HEK293 (cell line): ENCODE measurements at regions not wholly inside any gene's neighbourhood (a gene's known extent, or its start where the extent isn't known, plus 50 kb on each side); places are given as distances from the start of the nearest gene placed in this dataset.

Source experiments
- CTCF ChIA-PET: fragments of 350-600 bp; formaldehyde crosslinking; extraction: SDS; loops from one replicate; lab custom pipeline; 2021; ENCODE audit warnings: antibody characterized with exemption; lab: Yijun Ruan, JAX
- POLR2A ChIA-PET: fragments of 300-600 bp; formaldehyde crosslinking; extraction: SDS; loops from one replicate; lab custom pipeline; 2020; ENCODE audit warnings: antibody characterized with exemption, inconsistent platforms; lab: Yijun Ruan, JAX
- H3K27ac ChIP-seq: fragments of 200-500 bp; sonication (Bioruptor generic); 2 replicates; pipeline ENCODE4 v1.5.1; 2014; ENCODE audit warnings: low read depth, low read length, control low read depth, inconsistent platforms; ENCODE audit errors: extremely low read depth
- H3K36me3 ChIP-seq, 2 experiments: fragments of 200-500 bp in 1 of 2; sonication (Bioruptor generic) in 1 of 2; 1 replicate in 1 of 2; 2 replicates in 1 of 2; pipeline ENCODE4 v1.5.1; 2014 to 2017; ENCODE audit warnings: inconsistent platforms in 2 of 2, low read length in 2 of 2; ENCODE audit not compliant: control insufficient read depth in 2 of 2, insufficient read depth in 1 of 2
- H3K4me1 ChIP-seq: fragments of 200-500 bp; sonication (Bioruptor generic); 2 replicates; pipeline ENCODE4 v1.5.1; 2014; ENCODE audit warnings: mild to moderate bottlenecking, low read length, inconsistent platforms; ENCODE audit not compliant: control insufficient read depth, insufficient read depth
- H3K4me3 ChIP-seq: 2 replicates; pipeline ENCODE4 v1.5.1; 2011; ENCODE audit warnings: low read depth, mild to moderate bottlenecking, control low read depth, low read length, moderate library complexity
- H3K9me3 ChIP-seq: fragments of 200-500 bp; sonication (Bioruptor generic); 2 replicates; pipeline ENCODE4 v1.5.1; 2014; ENCODE audit warnings: low read depth, low read length, inconsistent platforms; ENCODE audit not compliant: control insufficient read depth, insufficient read depth
- HOXC10 ChIP-seq: sonication (generic); formaldehyde crosslinking; IDR thresholded peaks from 2 replicates; pipeline ENCODE4 v1.8.1; 2023; ENCODE audit warnings: mild to moderate bottlenecking, missing genetic modification reagents
- HOXD13 ChIP-seq: sonication (generic); formaldehyde crosslinking; IDR thresholded peaks from 2 replicates; pipeline ENCODE4 v1.8.0; 2022; ENCODE audit warnings: missing genetic modification reagents, borderline replicate concordance
- KLF16 ChIP-seq: fragments of 450-650 bp; formaldehyde crosslinking; IDR thresholded peaks from 2 replicates; pipeline ENCODE4 v1.5.1; 2017; ENCODE audit warnings: missing biosample characterization, missing genetic modification characterization
- SP3 ChIP-seq: fragments of 450-650 bp; formaldehyde crosslinking; IDR thresholded peaks from 2 replicates; pipeline ENCODE4 v1.5.1; 2016; ENCODE audit warnings: missing biosample characterization, missing genetic modification characterization
- TSHZ1 ChIP-seq: fragments of 450-650 bp; formaldehyde crosslinking; IDR thresholded peaks from 2 replicates; pipeline ENCODE4 v1.5.1; 2016; ENCODE audit warnings: missing biosample characterization, missing genetic modification characterization, borderline replicate concordance
- YY1 ChIP-seq: fragments of 450-650 bp; formaldehyde crosslinking; IDR thresholded peaks from 2 replicates; pipeline ENCODE4 v1.5.1; 2018; ENCODE audit warnings: missing biosample characterization, missing genetic modification characterization
- ZBTB48 ChIP-seq: fragments of 450-650 bp; formaldehyde crosslinking; IDR thresholded peaks from 2 replicates; pipeline ENCODE4 v1.5.1; 2016; ENCODE audit warnings: missing biosample characterization, missing genetic modification characterization
- ZFHX2 ChIP-seq: fragments of 450-650 bp; formaldehyde crosslinking; conservative IDR thresholded peaks from 2 replicates; pipeline ENCODE4 v1.5.1; 2016; ENCODE audit warnings: missing biosample characterization, missing genetic modification characterization
- ZFP3 ChIP-seq: fragments of 450-650 bp; formaldehyde crosslinking; IDR thresholded peaks from 2 replicates; pipeline ENCODE4 v1.5.1; 2016; ENCODE audit warnings: low read depth, missing biosample characterization, missing genetic modification characterization
- ZFP41 ChIP-seq: fragments of 450-650 bp; formaldehyde crosslinking; IDR thresholded peaks from 2 replicates; pipeline ENCODE4 v1.5.1; 2016; ENCODE audit warnings: missing biosample characterization, missing genetic modification characterization, borderline replicate concordance
- ZNF132 ChIP-seq: fragments of 450-650 bp; formaldehyde crosslinking; IDR thresholded peaks from 2 replicates; pipeline ENCODE4 v1.5.1; 2017; ENCODE audit warnings: missing biosample characterization, missing genetic modification characterization, borderline replicate concordance
- ZNF157 ChIP-seq: fragments of 450-650 bp; formaldehyde crosslinking; IDR thresholded peaks from 2 replicates; pipeline ENCODE4 v1.5.1; 2016; ENCODE audit warnings: missing biosample characterization, missing genetic modification characterization
- ZNF175 ChIP-seq: fragments of 450-650 bp; formaldehyde crosslinking; IDR thresholded peaks from 2 replicates; pipeline ENCODE4 v1.5.1; 2016; ENCODE audit warnings: missing biosample characterization, missing genetic modification characterization
- ZNF184 ChIP-seq: fragments of 450-650 bp; IDR thresholded peaks from 2 replicates; pipeline ENCODE4 v1.5.1; 2018; ENCODE audit warnings: missing biosample characterization, mild to moderate bottlenecking, missing genetic modification characterization
- ZNF211 ChIP-seq: fragments of 450-650 bp; formaldehyde crosslinking; IDR thresholded peaks from 2 replicates; pipeline ENCODE4 v1.5.1; 2016; ENCODE audit warnings: low read depth, missing biosample characterization, missing genetic modification characterization
- ZNF248 ChIP-seq: fragments of 450-650 bp; formaldehyde crosslinking; IDR thresholded peaks from 2 replicates; pipeline ENCODE4 v1.5.1; 2017; ENCODE audit warnings: missing biosample characterization, missing genetic modification characterization
- ZNF26 ChIP-seq: fragments of 450-650 bp; formaldehyde crosslinking; IDR thresholded peaks from 2 replicates; pipeline ENCODE4 v1.5.1; 2016; ENCODE audit warnings: missing biosample characterization, missing genetic modification characterization
- ZNF341 ChIP-seq: fragments of 450-650 bp; formaldehyde crosslinking; IDR thresholded peaks from 2 replicates; pipeline ENCODE4; 2016; ENCODE audit warnings: low read depth, missing biosample characterization, missing genetic modification characterization
- ZNF580 ChIP-seq: fragments of 450-650 bp; formaldehyde crosslinking; IDR thresholded peaks from 2 replicates; pipeline ENCODE4 v1.5.1; 2016; ENCODE audit warnings: missing biosample characterization, missing genetic modification characterization
- ZNF610 ChIP-seq: fragments of 450-650 bp; formaldehyde crosslinking; IDR thresholded peaks from 2 replicates; pipeline ENCODE4 v1.5.1; 2016; ENCODE audit warnings: missing biosample characterization, missing genetic modification characterization, borderline replicate concordance
- ZNF626 ChIP-seq: fragments of 450-650 bp; sonication (Bioruptor Pico); formaldehyde crosslinking; IDR thresholded peaks from 2 replicates; pipeline ENCODE4 v1.5.1; 2018; ENCODE audit warnings: missing biosample characterization, missing genetic modification characterization, inconsistent platforms
- ZNF664 ChIP-seq: fragments of 450-650 bp; formaldehyde crosslinking; IDR thresholded peaks from 2 replicates; pipeline ENCODE4 v1.5.1; 2016; ENCODE audit warnings: missing biosample characterization, missing genetic modification characterization
- ZNF776 ChIP-seq: fragments of 450-650 bp; formaldehyde crosslinking; IDR thresholded peaks from 2 replicates; pipeline ENCODE4 v1.5.0; 2017; ENCODE audit warnings: missing biosample characterization, missing genetic modification characterization, borderline replicate concordance
- ZNF791 ChIP-seq: fragments of 450-650 bp; formaldehyde crosslinking; IDR thresholded peaks from 2 replicates; pipeline ENCODE4 v1.5.1; 2016; ENCODE audit warnings: missing biosample characterization, missing genetic modification characterization
- ZNF830 ChIP-seq: fragments of 450-650 bp; IDR thresholded peaks from 2 replicates; pipeline ENCODE4 v1.5.0; 2018; ENCODE audit warnings: missing biosample characterization, missing genetic modification characterization, low read depth, mild to moderate bottlenecking, moderate library complexity
- ZNF837 ChIP-seq: fragments of 450-650 bp; formaldehyde crosslinking; IDR thresholded peaks from 2 replicates; pipeline ENCODE4 v1.5.1; 2016; ENCODE audit warnings: missing biosample characterization, missing genetic modification characterization
- ZSCAN18 ChIP-seq: fragments of 450-650 bp; formaldehyde crosslinking; IDR thresholded peaks from 2 replicates; pipeline ENCODE4 v1.5.1; 2016; ENCODE audit warnings: missing biosample characterization, missing genetic modification characterization
- TF ChIP-seq, protein P1 (sequence below): fragments of 450-650 bp; formaldehyde crosslinking; IDR thresholded peaks from 2 replicates; pipeline ENCODE4 v1.5.1; 2016; ENCODE audit warnings: missing biosample characterization, missing genetic modification characterization

DNA sequence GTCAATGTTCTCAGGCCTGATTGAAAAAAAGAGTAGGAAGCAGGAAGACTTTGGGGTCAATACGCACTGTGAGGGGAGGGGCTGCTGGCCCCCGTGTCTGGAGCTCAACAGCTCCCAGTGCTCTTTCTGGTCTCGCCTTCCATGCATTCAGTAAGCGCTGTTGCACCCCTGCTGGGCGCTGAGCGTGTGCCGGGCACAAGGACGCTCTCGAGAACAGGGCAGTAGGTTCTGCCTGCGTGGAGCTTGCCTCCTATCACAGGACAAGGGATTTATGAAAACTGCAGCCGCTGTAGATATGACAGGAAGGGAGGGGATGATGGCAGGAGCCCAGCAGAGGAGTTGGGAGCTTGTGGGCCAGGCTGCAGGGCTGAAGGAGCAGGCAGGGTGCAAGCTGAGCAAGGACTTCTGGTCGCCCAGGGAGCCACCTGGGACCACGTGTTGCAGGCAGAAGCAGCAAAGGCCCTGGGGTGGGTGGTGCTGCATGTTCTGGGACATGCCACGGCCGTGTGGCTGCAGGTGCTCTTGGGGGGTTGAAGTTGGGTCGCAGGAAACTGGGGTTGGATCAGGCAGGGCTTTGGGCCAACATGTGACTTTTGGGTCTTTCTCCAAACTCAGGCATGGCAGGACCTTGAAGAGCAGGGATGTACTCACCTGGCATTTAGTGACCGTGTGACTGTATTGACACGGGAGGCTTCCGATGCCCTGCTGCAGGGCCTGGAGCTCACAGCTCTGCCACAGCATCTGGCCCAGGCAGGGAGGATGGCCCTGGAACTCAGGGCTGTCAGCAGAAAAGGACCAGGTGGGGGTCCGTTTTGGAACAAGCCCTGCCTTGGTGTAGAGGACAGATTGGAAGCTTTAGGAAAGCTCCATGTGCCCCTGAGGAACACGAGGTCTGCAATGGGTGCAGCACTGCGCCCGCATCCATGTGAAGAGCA, 97.9 kb downstream of the CPZ start:
- Histone ChIP-seq H3K9me3 (no peaks in the 10 kb centered on the region), H3K36me3 (no peaks in the 10 kb centered on the region), H3K27ac (no peak overlapping the region), H3K4me3 (no peak overlapping the region), H3K4me1 (no peaks in the 10 kb centered on the region)
- TF ChIP-seq ZFHX2 (tag by site-specific recombination), result no peak
- TF ChIP-seq ZNF248 (tag by site-specific recombination), result no peak
- no peak for TF ChIP-seq KLF16 (tag by site-specific recombination)
- no peak for TF ChIP-seq ZFP3
- no peak for TF ChIP-seq YY1
- TF ChIP-seq ZNF132 (tag by site-specific recombination), result no peak
- TF ChIP-seq TSHZ1 (tag by site-specific recombination), result no peak
- TF ChIP-seq ZNF341 (tag by site-specific recombination), result no peak
- TF ChIP-seq, protein P1, sequence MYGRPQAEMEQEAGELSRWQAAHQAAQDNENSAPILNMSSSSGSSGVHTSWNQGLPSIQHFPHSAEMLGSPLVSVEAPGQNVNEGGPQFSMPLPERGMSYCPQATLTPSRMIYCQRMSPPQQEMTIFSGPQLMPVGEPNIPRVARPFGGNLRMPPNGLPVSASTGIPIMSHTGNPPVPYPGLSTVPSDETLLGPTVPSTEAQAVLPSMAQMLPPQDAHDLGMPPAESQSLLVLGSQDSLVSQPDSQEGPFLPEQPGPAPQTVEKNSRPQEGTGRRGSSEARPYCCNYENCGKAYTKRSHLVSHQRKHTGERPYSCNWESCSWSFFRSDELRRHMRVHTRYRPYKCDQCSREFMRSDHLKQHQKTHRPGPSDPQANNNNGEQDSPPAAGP (tag by site-specific recombination), result no peak
- TF ChIP-seq ZNF776 (tag by site-specific recombination), result no peak
- no peak for TF ChIP-seq ZNF626
- TF ChIP-seq HOXC10 (CRISPR knock-in tag), result no peak
- no peak for TF ChIP-seq SP3 (tag by site-specific recombination)
- no peak for TF ChIP-seq ZFP41 (tag by site-specific recombination)
- TF ChIP-seq ZNF664 (tag by site-specific recombination), result no peak
- TF ChIP-seq ZNF26, result no peak
- TF ChIP-seq ZNF830, result no peak
- TF ChIP-seq ZNF211 (tag by site-specific recombination), result no peak
- TF ChIP-seq ZNF791 (tag by site-specific recombination), result no peak
- TF ChIP-seq ZNF157, result no peak
- CTCF ChIA-PET, result interaction anchor here (1.0 kb wide), 1 partner anchor 227 kb away, joined by 5 read pairs; no protein-coding TSS in a partner anchor
- POLR2A ChIA-PET, result no interaction called here

GRCh38 chr4:8689741-8690140, 97.2 kb downstream of the CPZ start:
- ChIA-PET CTCF (interaction anchor here (2.1 kb wide), 1 partner anchor 14 kb away, joined by 6 read pairs; no protein-coding TSS in a partner anchor), POLR2A (no interaction called here)
- H3K36me3 ChIP-seq, result no peaks in the 10 kb centered on the region
- H3K4me3 ChIP-seq, result no peak overlapping the region
- H3K4me1 ChIP-seq, result no peaks in the 10 kb centered on the region
- no peaks in the 10 kb centered on the region for H3K9me3 ChIP-seq
- no peak overlapping the region for H3K27ac ChIP-seq
- TF ChIP-seq ZNF580 (tag by site-specific recombination), result no peak
- no peak for TF ChIP-seq ZNF175
- no peak for TF ChIP-seq ZNF610
- no peak for TF ChIP-seq ZNF837 (tag by site-specific recombination)
- no peak for TF ChIP-seq HOXD13 (CRISPR knock-in tag)
- TF ChIP-seq ZBTB48 (tag by site-specific recombination), result no peak
- TF ChIP-seq ZSCAN18, result no peak
- no peak for TF ChIP-seq ZNF184 (tag by site-specific recombination)
